Ishikawa (cell line): ENCODE measurements at regions not wholly inside any gene's neighbourhood (a gene's known extent, or its start where the extent isn't known, plus 50 kb on each side); places are given as distances from the start of the nearest gene placed in this dataset.

Experiments used
- EGR1 ChIP-seq: IDR thresholded peaks from 2 replicates; pipeline ENCODE4 v1.6.1; 2012
- TAF1 ChIP-seq: IDR thresholded peaks from 2 replicates; pipeline ENCODE4 v1.6.1; 2012; ENCODE audit warnings: low read depth, mild to moderate bottlenecking
- TCF12 ChIP-seq: IDR thresholded peaks from 2 replicates; pipeline ENCODE4 v1.6.1; 2012; ENCODE audit warnings: low read depth
- YY1 ChIP-seq: IDR thresholded peaks from 2 replicates; pipeline ENCODE4 v1.6.1; 2012; ENCODE audit warnings: low read depth
- TF ChIP-seq, protein P1 (sequence below): IDR thresholded peaks from 2 replicates; pipeline ENCODE4 v1.6.1; 2012

DNA sequence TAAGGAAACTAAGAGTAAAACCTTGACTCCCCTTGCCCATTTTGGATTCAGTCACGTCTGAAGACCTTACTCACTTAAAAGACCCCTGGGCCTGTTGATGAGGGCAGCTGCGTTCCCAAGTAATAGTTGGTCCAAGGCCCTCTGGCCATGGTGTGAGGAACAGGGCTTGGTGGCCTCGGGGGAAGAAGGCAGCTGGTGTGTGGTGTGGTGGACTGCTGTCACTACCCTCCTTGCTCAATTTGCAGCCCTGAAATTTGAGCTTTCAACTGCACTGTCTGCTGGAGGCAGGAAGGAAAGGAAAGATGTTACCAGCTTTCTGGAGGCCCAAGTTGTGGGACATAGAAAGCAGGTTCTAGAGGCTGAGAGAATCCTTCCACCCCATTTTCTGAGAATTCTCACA is 128.2 kb downstream of the SLC38A6 start:
- TF ChIP-seq TCF12 (no peak), TAF1 (no peak), YY1 (no peak), EGR1 (no peak)
- TF ChIP-seq, protein P1, sequence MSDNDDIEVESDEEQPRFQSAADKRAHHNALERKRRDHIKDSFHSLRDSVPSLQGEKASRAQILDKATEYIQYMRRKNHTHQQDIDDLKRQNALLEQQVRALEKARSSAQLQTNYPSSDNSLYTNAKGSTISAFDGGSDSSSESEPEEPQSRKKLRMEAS, result no peak
